ENCODE measurements at regions not wholly inside any gene's neighbourhood (a gene's known extent, or its start where the extent isn't known, plus 50 kb on each side); places are given as distances from the start of the nearest gene placed in this dataset.

GRCh38 chr5:88552426-88552825 lies 283.8 kb upstream of the TMEM161B start:
- Mint-ChIP-seq H3K27ac (ENCODE audit: low read depth, unreplicated experiment) (no peak overlapping the region), H3K4me1 (ENCODE audit: insufficient read depth, unreplicated experiment) (no peaks in the 10 kb centered on the region), H3K4me3 (ENCODE audit: unreplicated experiment) (no peak overlapping the region), H3K27me3 (ENCODE audit: insufficient read depth, unreplicated experiment) (peaks cover 76% of the 10 kb centered on the region), H3K36me3 (ENCODE audit: insufficient read depth, unreplicated experiment) (no peaks in the 10 kb centered on the region), H3K9me3 (ENCODE audit: unreplicated experiment) (no peaks in the 10 kb centered on the region)
- ChIA-PET CTCF (interaction anchor here (0.5 to 1.6 kb wide), 4 partner anchors 68 to 1943 kb away, joined by 3 to 4 read pairs (median 4); no protein-coding TSS in a partner anchor), POLR2A (no interaction called here)
- BruUV-seq (replicated peaks) = no TSS peak
- no peak for DNase-seq (ENCODE audit: unreplicated experiment)
- TF ChIP-seq CTCF (IDR thresholded peaks at IDR 0.05; ENCODE audit: unreplicated experiment) = no peak
- intact Hi-C loops (cut with micrococcal nuclease) = no loop called here

- ChIA-PET POLR2A (no interaction called here), CTCF (interaction anchor here (0.6 to 1.6 kb wide), 3 partner anchors 67 to 787 kb away, joined by 3 to 4 read pairs (median 4); no protein-coding TSS in a partner anchor)
- Mint-ChIP-seq H3K36me3 (ENCODE audit: insufficient read depth, unreplicated experiment) (no peaks in the 10 kb centered on the region), H3K4me3 (ENCODE audit: unreplicated experiment) (no peak overlapping the region), H3K4me1 (ENCODE audit: insufficient read depth, unreplicated experiment) (no peaks in the 10 kb centered on the region), H3K27ac (ENCODE audit: low read depth, unreplicated experiment) (no peak overlapping the region), H3K27me3 (ENCODE audit: insufficient read depth, unreplicated experiment) (peaks cover 76% of the 10 kb centered on the region), H3K9me3 (ENCODE audit: unreplicated experiment) (no peaks in the 10 kb centered on the region)
- DNase-seq (ENCODE audit: unreplicated experiment) = no peak
- BruUV-seq (replicated peaks) = no TSS peak
- intact Hi-C loops (cut with micrococcal nuclease) = no loop called here
- no peak for TF ChIP-seq CTCF (IDR thresholded peaks at IDR 0.05; ENCODE audit: unreplicated experiment)
Measured at GRCh38 chr5:88551724-88552345, 283.2 kb upstream of the TMEM161B start.

GRCh38 chr5:88550736-88551135 lies 282.1 kb upstream of the TMEM161B start:
- no peaks in the 10 kb centered on the region for H3K9me3 Mint-ChIP-seq (ENCODE audit: unreplicated experiment)
- no peak for DNase-seq (ENCODE audit: unreplicated experiment)
- intact Hi-C loops (cut with micrococcal nuclease) = no loop called here
- H3K27me3 Mint-ChIP-seq (ENCODE audit: insufficient read depth, unreplicated experiment) = peaks cover 69% of the 10 kb centered on the region
- H3K27ac Mint-ChIP-seq (ENCODE audit: low read depth, unreplicated experiment) = no peak overlapping the region
- POLR2A ChIA-PET = no interaction called here
- CTCF ChIA-PET = no interaction called here
- no peak overlapping the region for H3K4me3 Mint-ChIP-seq (ENCODE audit: unreplicated experiment)
- BruUV-seq (replicated peaks) = no TSS peak
- no peak for TF ChIP-seq CTCF (IDR thresholded peaks at IDR 0.05; ENCODE audit: unreplicated experiment)
- no peaks in the 10 kb centered on the region for H3K36me3 Mint-ChIP-seq (ENCODE audit: insufficient read depth, unreplicated experiment)
- no peaks in the 10 kb centered on the region for H3K4me1 Mint-ChIP-seq (ENCODE audit: insufficient read depth, unreplicated experiment)

GRCh38 chr5:88548136-88548805 lies 279.6 kb upstream of the TMEM161B start:
- H3K27ac Mint-ChIP-seq (ENCODE audit: low read depth, unreplicated experiment) = no peak overlapping the region
- BruUV-seq (replicated peaks) = no TSS peak
- no peak for TF ChIP-seq CTCF (IDR thresholded peaks at IDR 0.05; ENCODE audit: unreplicated experiment)
- intact Hi-C loops (cut with micrococcal nuclease) = no loop called here
- no peaks in the 10 kb centered on the region for H3K9me3 Mint-ChIP-seq (ENCODE audit: unreplicated experiment)
- no peaks in the 10 kb centered on the region for H3K36me3 Mint-ChIP-seq (ENCODE audit: insufficient read depth, unreplicated experiment)
- H3K4me1 Mint-ChIP-seq (ENCODE audit: insufficient read depth, unreplicated experiment) = no peaks in the 10 kb centered on the region
- peaks cover 76% of the 10 kb centered on the region for H3K27me3 Mint-ChIP-seq (ENCODE audit: insufficient read depth, unreplicated experiment)
- no peak overlapping the region for H3K4me3 Mint-ChIP-seq (ENCODE audit: unreplicated experiment)
- ChIA-PET POLR2A (no interaction called here), CTCF (no interaction called here)
- no peak for DNase-seq (ENCODE audit: unreplicated experiment)

Measured in MCF 10A (cell line).